ENCODE measurements at regions not wholly inside any gene's neighbourhood (a gene's known extent, or its start where the extent isn't known, plus 50 kb on each side); places are given as distances from the start of the nearest gene placed in this dataset.

DNA sequence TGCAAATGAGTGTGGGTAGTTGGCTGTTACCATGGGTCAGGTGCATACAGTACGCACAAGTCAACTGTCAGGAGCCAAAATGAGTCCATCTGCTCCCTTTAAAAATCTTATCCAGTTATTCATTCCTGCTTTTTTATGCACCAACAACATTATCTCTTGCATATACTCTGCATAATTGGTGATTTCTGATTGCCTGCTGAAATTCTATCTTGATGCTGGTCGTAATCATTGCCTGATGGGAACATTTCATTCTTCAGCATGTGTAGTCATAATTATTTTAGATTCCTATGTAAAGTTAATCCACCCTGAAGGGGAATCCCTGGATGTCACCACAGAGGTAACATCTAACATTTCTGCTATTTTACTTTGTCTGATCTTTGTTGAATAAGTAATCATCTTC, 102.2 kb upstream of the RND3 start:
- no peak for TF ChIP-seq TOX (CRISPR knock-in tag; IDR thresholded peaks at IDR 0.05; ENCODE audit: borderline replicate concordance)
- no peak for TF ChIP-seq ARNTL (CRISPR knock-in tag; IDR thresholded peaks at IDR 0.05; ENCODE audit: borderline replicate concordance, low read depth)
- no peak for TF ChIP-seq ZFP3 (CRISPR knock-in tag; IDR thresholded peaks at IDR 0.05)
- TF ChIP-seq RARB (CRISPR knock-in tag; IDR thresholded peaks at IDR 0.05), result no peak
- no peak for TF ChIP-seq POU6F1 (CRISPR knock-in tag; IDR thresholded peaks at IDR 0.05; ENCODE audit: borderline replicate concordance, low read depth)
- no peak for TF ChIP-seq SNAI2 (CRISPR knock-in tag; IDR thresholded peaks at IDR 0.05)
